Thymus (tissue), 11 donors: ENCODE measurements at regions not wholly inside any gene's neighbourhood (a gene's known extent, or its start where the extent isn't known, plus 50 kb on each side); places are given as distances from the start of the nearest gene placed in this dataset.

Experiments
- DNase-seq, 9 donors: peaks; one replicate each; pipeline ENCODE4 v3.0.0-alpha.2; 2013; ENCODE audit warnings: low spot score in 9 of 9, low read depth in 6 of 9, missing footprints in 1 of 9
- H3K27ac ChIP-seq, 2 donors: one replicate each; pipeline ENCODE4 v1.5.1; 2013; ENCODE audit warnings: control low read depth in 1 of 2, low read depth in 1 of 2, low read length in 1 of 2, mild to moderate bottlenecking in 1 of 2, moderate library complexity in 1 of 2
- H3K27me3 ChIP-seq, 2 donors: one replicate each; pipeline ENCODE4 v1.5.1; 2013; ENCODE audit warnings: low read length in 1 of 2; ENCODE audit not compliant: control insufficient read depth in 2 of 2, insufficient read depth in 1 of 2
- H3K36me3 ChIP-seq, 2 donors: one replicate each; pipeline ENCODE4 v1.5.1; 2013; ENCODE audit warnings: low read length in 1 of 2, mild to moderate bottlenecking in 1 of 2, moderate library complexity in 1 of 2; ENCODE audit not compliant: control insufficient read depth in 2 of 2, insufficient read depth in 2 of 2
- H3K4me1 ChIP-seq, 2 donors: one replicate each; pipeline ENCODE4 v1.5.1; 2013; ENCODE audit warnings: low read length in 2 of 2; ENCODE audit not compliant: control insufficient read depth in 2 of 2, insufficient read depth in 2 of 2
- H3K4me3 ChIP-seq, 2 donors: one replicate each; pipeline ENCODE4 v1.5.1; 2013; ENCODE audit warnings: low read length in 2 of 2, control low read depth in 1 of 2, mild to moderate bottlenecking in 1 of 2
- H3K9me3 ChIP-seq, 2 donors: one replicate each; pipeline ENCODE4 v1.5.1; 2013; ENCODE audit warnings: low read length in 1 of 2, mild to moderate bottlenecking in 1 of 2; ENCODE audit not compliant: control insufficient read depth in 2 of 2, insufficient read depth in 1 of 2
- WGBS: extraction: QIAGEN DNeasy Blood & Tissue Kit; methylation state at CpG from one replicate; pipeline ENCODE4 v1.1.7; 2013; 5-methylcytosine and 5-hydroxymethylcytosine counted together
- donor health status: healthy.

- Histone ChIP-seq H3K36me3 (no peaks in the 10 kb centered on the region), H3K4me1 (no peaks in the 10 kb centered on the region), H3K9me3 (no peaks in the 10 kb centered on the region), H3K27me3 (no peaks in the 10 kb centered on the region), H3K4me3 (no peak overlapping the region), H3K27ac (no peak overlapping the region)
- DNase-seq = no peak
- 96% methylated on average over 2 of the region's 2 CpGs for WGBS
Measured at GRCh38 chr1:213439703-213440102, 388.7 kb downstream of the RPS6KC1 start.

DNA sequence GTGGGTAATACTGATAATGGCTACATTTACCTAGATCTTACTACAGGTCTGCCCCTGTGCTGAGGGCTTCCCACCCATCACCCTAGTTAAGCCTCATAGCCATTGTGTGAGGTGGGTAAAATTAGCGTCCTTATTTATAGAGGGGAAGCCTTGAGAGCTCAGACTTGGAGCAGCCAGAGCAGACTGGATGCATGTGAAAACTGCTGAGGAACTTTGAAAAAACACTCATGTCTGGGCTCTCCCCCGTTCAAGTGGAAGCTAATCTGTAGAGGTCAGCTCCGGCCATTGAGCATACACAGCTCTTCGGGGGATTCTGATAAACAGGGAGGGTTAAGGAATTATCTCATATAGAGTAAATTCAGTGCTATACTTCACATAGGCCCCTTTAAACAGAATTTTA is 389.7 kb downstream of the RPS6KC1 start:
- 68% methylated on average over 4 of the region's 4 CpGs for WGBS
- H3K9me3 ChIP-seq = no peaks in the 10 kb centered on the region
- H3K4me1 ChIP-seq = no peaks in the 10 kb centered on the region
- no peak overlapping the region for H3K27ac ChIP-seq
- no peak overlapping the region for H3K4me3 ChIP-seq
- H3K27me3 ChIP-seq = no peaks in the 10 kb centered on the region
- no peaks in the 10 kb centered on the region for H3K36me3 ChIP-seq
- DNase-seq = no peak

- Histone ChIP-seq H3K27ac (no peak overlapping the region), H3K36me3 (no peaks in the 10 kb centered on the region), H3K4me1 (no peaks in the 10 kb centered on the region), H3K27me3 (no peaks in the 10 kb centered on the region), H3K4me3 (no peak overlapping the region), H3K9me3 (no peaks in the 10 kb centered on the region)
- 90% methylated on average over 5 of the region's 5 CpGs for WGBS
- no peak for DNase-seq
Measured at GRCh38 chr1:213443415-213443814, 392.4 kb downstream of the RPS6KC1 start.

DNA sequence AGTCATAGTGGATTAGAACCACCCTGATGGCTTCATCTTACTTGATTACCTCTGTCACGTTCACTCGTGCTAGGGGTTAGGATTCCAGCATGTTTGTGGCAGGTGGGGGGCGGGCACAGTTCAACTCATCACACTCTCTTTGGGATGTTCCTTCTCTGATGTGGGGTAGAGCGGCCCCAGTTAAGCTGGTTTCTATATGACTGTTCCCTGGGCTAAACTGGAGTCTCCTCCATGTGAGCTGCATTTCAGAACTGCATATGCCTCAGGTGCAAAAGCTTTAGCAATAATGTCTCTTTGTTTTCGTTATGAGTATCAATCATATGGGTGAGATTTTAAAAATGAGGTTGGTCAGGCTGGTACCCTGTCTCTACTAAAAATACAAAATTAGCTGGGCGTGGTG is 393.2 kb downstream of the RPS6KC1 start:
- 91% methylated on average over 6 of the region's 6 CpGs for whole genome bisulfite sequencing
- no peaks in the 10 kb centered on the region for H3K27me3 ChIP-seq
- no peak overlapping the region for H3K27ac ChIP-seq
- no peak overlapping the region for H3K4me3 ChIP-seq
- H3K9me3 ChIP-seq = no peaks in the 10 kb centered on the region
- no peak for DNase-seq
- no peaks in the 10 kb centered on the region for H3K36me3 ChIP-seq
- H3K4me1 ChIP-seq = no peaks in the 10 kb centered on the region

GRCh38 chr1:213446496-213446895 is 395.5 kb downstream of the RPS6KC1 start:
- Histone ChIP-seq H3K9me3 (no peaks in the 10 kb centered on the region), H3K27me3 (no peaks in the 10 kb centered on the region), H3K36me3 (no peaks in the 10 kb centered on the region), H3K4me1 (no peaks in the 10 kb centered on the region), H3K27ac (no peak overlapping the region), H3K4me3 (no peak overlapping the region)
- 88% methylated on average over 5 of the region's 5 CpGs for WGBS
- DNase-seq = no peak

DNA sequence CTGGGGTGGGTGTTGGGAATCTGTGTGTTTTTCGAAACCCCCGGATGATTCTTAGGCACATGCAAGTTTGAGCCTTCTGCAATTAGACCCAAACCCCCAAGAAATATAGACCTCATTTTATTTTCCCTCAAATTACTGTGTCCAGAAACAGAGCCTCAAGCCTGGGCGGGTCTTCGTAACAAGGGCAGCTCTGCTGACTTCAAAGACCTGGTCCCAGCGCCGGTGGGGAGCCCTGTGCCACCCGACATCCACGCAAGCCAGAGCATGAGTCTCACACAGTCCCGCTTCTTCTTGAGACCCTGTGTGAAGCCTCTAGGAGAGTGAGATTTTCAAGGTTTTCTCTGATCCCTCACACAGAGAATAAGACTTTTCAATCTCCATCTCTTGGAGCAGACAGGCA is 397.3 kb downstream of the RPS6KC1 start:
- Histone ChIP-seq H3K4me1 (no peaks in the 10 kb centered on the region), H3K27ac (no peak overlapping the region), H3K4me3 (no peak overlapping the region), H3K9me3 (no peaks in the 10 kb centered on the region), H3K27me3 (no peaks in the 10 kb centered on the region), H3K36me3 (no peaks in the 10 kb centered on the region)
- no peak for DNase-seq
- 96% methylated on average over 9 of the region's 9 CpGs for WGBS

- WGBS = 88% methylated on average over 4 of the region's 4 CpGs
- no peaks in the 10 kb centered on the region for H3K27me3 ChIP-seq
- DNase-seq = no peak
- no peaks in the 10 kb centered on the region for H3K36me3 ChIP-seq
- no peak overlapping the region for H3K4me3 ChIP-seq
- H3K9me3 ChIP-seq = no peaks in the 10 kb centered on the region
- no peaks in the 10 kb centered on the region for H3K4me1 ChIP-seq
- no peak overlapping the region for H3K27ac ChIP-seq
Measured at GRCh38 chr1:213448776-213449175, 397.7 kb downstream of the RPS6KC1 start.

- Histone ChIP-seq H3K36me3 (no peaks in the 10 kb centered on the region), H3K27ac (no peak overlapping the region), H3K27me3 (peaks cover 0 to 2% of the 10 kb centered on the region in 2 donors), H3K4me3 (no peak overlapping the region), H3K9me3 (no peaks in the 10 kb centered on the region), H3K4me1 (no peaks in the 10 kb centered on the region)
- WGBS = 76% methylated on average over 4 of the region's 4 CpGs
- DNase-seq = no peak
Measured at GRCh38 chr1:213452501-213452900, 401.5 kb downstream of the RPS6KC1 start.

DNA sequence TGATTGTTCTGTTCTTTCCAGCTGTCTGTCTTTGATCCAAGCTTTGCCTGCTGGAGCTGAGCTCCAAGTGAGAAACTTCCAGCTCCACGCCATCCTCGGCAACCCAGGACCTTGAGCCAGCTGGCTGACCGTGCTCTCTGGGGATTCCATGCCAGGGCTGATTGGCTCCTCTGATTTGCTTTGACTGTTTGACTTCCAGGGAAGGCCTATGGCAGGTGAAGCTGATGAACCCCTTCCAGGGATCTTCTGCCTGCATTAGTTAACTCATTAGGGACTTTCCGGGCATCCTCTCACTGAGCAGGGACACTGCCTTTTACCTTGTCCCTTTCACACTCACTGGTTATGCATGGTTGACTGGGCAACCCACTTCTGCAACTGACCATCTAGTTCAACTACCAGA is 406.1 kb downstream of the RPS6KC1 start:
- 87% methylated on average over 4 of the region's 4 CpGs for WGBS
- H3K4me3 ChIP-seq = no peak overlapping the region
- H3K36me3 ChIP-seq = no peaks in the 10 kb centered on the region
- H3K4me1 ChIP-seq = no peaks in the 10 kb centered on the region
- H3K9me3 ChIP-seq = no peaks in the 10 kb centered on the region
- peaks cover 0 to 2% of the 10 kb centered on the region in 2 donors for H3K27me3 ChIP-seq
- no peak for DNase-seq
- H3K27ac ChIP-seq = no peak overlapping the region

DNA sequence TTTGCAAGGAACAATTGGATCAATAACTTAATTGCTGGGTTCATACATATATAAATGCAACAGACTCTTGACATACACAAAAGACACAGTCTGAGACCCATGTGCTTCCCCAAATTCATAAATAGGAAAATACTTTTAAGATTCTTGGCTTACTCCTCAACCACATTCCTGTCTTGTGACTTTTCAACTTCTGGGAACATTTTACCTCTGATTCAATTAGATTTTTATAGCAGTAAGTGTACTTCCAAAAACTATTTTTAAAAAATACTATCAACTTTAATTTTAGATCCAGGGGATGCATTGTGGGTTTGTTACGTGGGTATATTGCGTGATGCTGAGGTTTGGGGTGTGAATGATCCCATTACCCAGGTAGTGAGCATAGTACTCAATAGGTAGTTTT is 406.7 kb downstream of the RPS6KC1 start:
- WGBS = 95% methylated on average over 2 of the region's 2 CpGs
- no peak for DNase-seq
- Histone ChIP-seq H3K9me3 (no peaks in the 10 kb centered on the region), H3K4me1 (no peaks in the 10 kb centered on the region), H3K36me3 (no peaks in the 10 kb centered on the region), H3K27me3 (peaks cover 0 to 2% of the 10 kb centered on the region in 2 donors), H3K27ac (no peak overlapping the region), H3K4me3 (no peak overlapping the region)
